ENCODE measurements at regions not wholly inside any gene's neighbourhood (a gene's known extent, or its start where the extent isn't known, plus 50 kb on each side); places are given as distances from the start of the nearest gene placed in this dataset.

DNA sequence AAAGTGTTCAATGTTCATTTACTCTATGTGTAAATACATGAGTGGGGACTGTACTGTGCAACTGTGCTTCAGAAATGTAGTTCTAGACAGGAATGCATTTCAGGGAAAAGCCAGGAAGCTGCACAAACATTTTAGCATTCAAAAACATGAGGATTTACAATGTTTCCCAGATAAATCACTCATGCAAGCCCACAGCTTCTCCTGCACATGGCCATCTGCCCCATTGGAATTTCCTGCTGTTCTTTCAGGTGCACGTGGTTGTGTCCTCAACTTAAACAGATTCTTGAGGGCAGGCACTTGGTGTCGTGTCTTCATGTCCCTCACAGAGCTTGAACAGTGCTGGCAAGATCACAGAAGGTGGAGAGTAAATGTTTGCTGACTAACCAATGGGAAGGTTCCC lies 101.5 kb downstream of the UNC5CL start:
- no peak for TF ChIP-seq EZH2 (IDR thresholded peaks at IDR 0.05; ENCODE audit: borderline replicate concordance, low read length)
- TF ChIP-seq, protein P1, sequence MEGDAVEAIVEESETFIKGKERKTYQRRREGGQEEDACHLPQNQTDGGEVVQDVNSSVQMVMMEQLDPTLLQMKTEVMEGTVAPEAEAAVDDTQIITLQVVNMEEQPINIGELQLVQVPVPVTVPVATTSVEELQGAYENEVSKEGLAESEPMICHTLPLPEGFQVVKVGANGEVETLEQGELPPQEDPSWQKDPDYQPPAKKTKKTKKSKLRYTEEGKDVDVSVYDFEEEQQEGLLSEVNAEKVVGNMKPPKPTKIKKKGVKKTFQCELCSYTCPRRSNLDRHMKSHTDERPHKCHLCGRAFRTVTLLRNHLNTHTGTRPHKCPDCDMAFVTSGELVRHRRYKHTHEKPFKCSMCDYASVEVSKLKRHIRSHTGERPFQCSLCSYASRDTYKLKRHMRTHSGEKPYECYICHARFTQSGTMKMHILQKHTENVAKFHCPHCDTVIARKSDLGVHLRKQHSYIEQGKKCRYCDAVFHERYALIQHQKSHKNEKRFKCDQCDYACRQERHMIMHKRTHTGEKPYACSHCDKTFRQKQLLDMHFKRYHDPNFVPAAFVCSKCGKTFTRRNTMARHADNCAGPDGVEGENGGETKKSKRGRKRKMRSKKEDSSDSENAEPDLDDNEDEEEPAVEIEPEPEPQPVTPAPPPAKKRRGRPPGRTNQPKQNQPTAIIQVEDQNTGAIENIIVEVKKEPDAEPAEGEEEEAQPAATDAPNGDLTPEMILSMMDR (IDR thresholded peaks at IDR 0.05; ENCODE audit: low read length), result no peak
